HL-60 (cell line): ENCODE measurements at regions not wholly inside any gene's neighbourhood (a gene's known extent, or its start where the extent isn't known, plus 50 kb on each side); places are given as distances from the start of the nearest gene placed in this dataset.

Source experiments
- CTCF ChIP-seq: IDR thresholded peaks from one replicate; pipeline ENCODE4 v1.5.1; 2011; ENCODE audit warnings: low read length, control low read depth, inconsistent platforms; ENCODE audit not compliant: insufficient read depth
- GABPA ChIP-seq: IDR thresholded peaks from 2 replicates; pipeline ENCODE4 v1.6.1; 2012; ENCODE audit warnings: low read depth
- POLR2AphosphoS5 ChIP-seq: IDR thresholded peaks from 2 replicates; pipeline ENCODE4 v1.6.1; 2012; ENCODE audit warnings: low read depth

GRCh38 chr2:53448086-53448485, 319.5 kb upstream of the CHAC2 start:
- TF ChIP-seq CTCF (no peak), POLR2AphosphoS5 (no peak), GABPA (no peak)
